A549 (cell line): ENCODE measurements at regions not wholly inside any gene's neighbourhood (a gene's known extent, or its start where the extent isn't known, plus 50 kb on each side); places are given as distances from the start of the nearest gene placed in this dataset.
"Not testable (repeated sequence)": the region's sequence is repeated elsewhere in the genome, so short reads cannot be mapped to it uniquely, and the experiment has no call there.

Experiments
- ATAC-seq, 2 experiments: fragments of 200-7000 bp in 1 of 2; fragments of >200 bp in 1 of 2; cut with Nextera tagmentation in 1 of 2; cut with Tn5 transposase in 1 of 2; 3 replicates each; pipeline versions ENCODE4 v1.8.0 to v1.9.1; 2018 to 2020; ENCODE audit warnings: mild to moderate bottlenecking in 1 of 2, moderate library complexity in 1 of 2
- CTCF ChIA-PET: fragments of 300-600 bp; sonication (Branson Sonifier 250); formaldehyde crosslinking; extraction: SDS; loops from one replicate; lab custom pipeline; 2021; ENCODE audit warnings: antibody characterized with exemption, inconsistent platforms; lab: Yijun Ruan, JAX
- POLR2A ChIA-PET: fragments of 350-600 bp; formaldehyde crosslinking; extraction: SDS; loops from one replicate; lab custom pipeline; 2021; ENCODE audit warnings: antibody characterized with exemption, inconsistent platforms; lab: Yijun Ruan, JAX
- DNase-seq, 2 experiments: peaks; one replicate each; pipeline versions ENCODE4 v3.0.0 to v3.0.0-alpha.2; 2011 to 2016; ENCODE audit warnings: low read depth in 1 of 2, low spot score in 1 of 2
- FAIRE-seq: peaks from 2 replicates; lab custom pipeline; 2011; peaks lifted over from hg19 to GRCh38; lab: Jason Lieb, UNC
- H3K27ac ChIP-seq, 2 experiments: fragments of >200 bp; sonication (Bioruptor Twin); formaldehyde crosslinking; 3 replicates each; pipeline ENCODE4 v1.5.1; 2016 to 2017
- H3K4me1 ChIP-seq: fragments of >200 bp; sonication (Bioruptor Twin); formaldehyde crosslinking; 3 replicates; pipeline ENCODE4 v1.6.1; 2016
- H3K4me2 ChIP-seq: fragments of >200 bp; sonication (Bioruptor Twin); formaldehyde crosslinking; 3 replicates; pipeline ENCODE4 v1.6.1; 2016
- H3K4me3 ChIP-seq: fragments of >200 bp; sonication (Bioruptor Twin); formaldehyde crosslinking; 3 replicates; pipeline ENCODE4 v1.5.1; 2016
- H3K9me3 ChIP-seq: fragments of >200 bp; sonication (Bioruptor Twin); formaldehyde crosslinking; 3 replicates; pipeline ENCODE4 v1.6.1; 2016
- CBX2 ChIP-seq: fragments of 200-600 bp; sonication (generic); IDR thresholded peaks from 2 replicates; pipeline ENCODE4 v1.6.1; 2016; ENCODE audit warnings: low read depth, mild to moderate bottlenecking, borderline replicate concordance
- CHD2 ChIP-seq: fragments of 150-350 bp; IDR thresholded peaks from 2 replicates; pipeline ENCODE4 v1.6.1; 2014; ENCODE audit warnings: low read length; ENCODE audit not compliant: partially characterized antibody
- CTCF ChIP-seq: fragments of >200 bp; sonication (Bioruptor Twin); formaldehyde crosslinking; IDR thresholded peaks from 3 replicates; pipeline ENCODE4 v1.5.1; 2016
- ESRRA ChIP-seq: fragments of 150-350 bp; IDR thresholded peaks from 2 replicates; pipeline ENCODE4 v1.6.1; 2014; ENCODE audit warnings: mild to moderate bottlenecking, low read length, borderline replicate concordance
- FOSB ChIP-seq: fragments of 250-450 bp; sonication (Bioruptor Pico); IDR thresholded peaks from 2 replicates; pipeline ENCODE4 v1.5.0; 2020; ENCODE audit warnings: mild to moderate bottlenecking, moderate library complexity
- FOSL2 ChIP-seq, 2 experiments: fragments of 450-650 bp in 1 of 2; fragments of >200 bp in 1 of 2; sonication (Bioruptor Twin) in 1 of 2; formaldehyde crosslinking; IDR thresholded peaks; 2 replicates each; pipeline versions ENCODE4 v1.5.0 to v1.6.1; 2016 to 2020; ENCODE audit warnings: mild to moderate bottlenecking in 1 of 2, moderate library complexity in 1 of 2
- GATA3 ChIP-seq: IDR thresholded peaks from 2 replicates; pipeline ENCODE4 v1.6.1; 2012; ENCODE audit warnings: borderline replicate concordance
- HOXB5 ChIP-seq: fragments of 250-450 bp; sonication (Bioruptor Pico); IDR thresholded peaks from 2 replicates; pipeline ENCODE4 v1.5.0; 2020; ENCODE audit warnings: mild to moderate bottlenecking, moderate library complexity
- KDM5A ChIP-seq: fragments of 200-600 bp; sonication (generic); IDR thresholded peaks from 2 replicates; pipeline ENCODE4 v1.6.1; 2016; ENCODE audit warnings: antibody characterized with exemption, mild to moderate bottlenecking
- MAFK ChIP-seq: fragments of 450-650 bp; IDR thresholded peaks from 2 replicates; pipeline ENCODE4 v1.6.1; 2014; ENCODE audit not compliant: partially characterized antibody
- MAX ChIP-seq: IDR thresholded peaks from 2 replicates; pipeline ENCODE4 v1.6.1; 2012
- MAZ ChIP-seq: fragments of 150-350 bp; IDR thresholded peaks from 2 replicates; pipeline ENCODE4 v1.6.1; 2014; ENCODE audit warnings: antibody characterized with exemption, low read depth, low read length, borderline replicate concordance
- NPAS2 ChIP-seq: fragments of 250-450 bp; sonication (Bioruptor Pico); IDR thresholded peaks from 2 replicates; pipeline ENCODE4 v1.8.0; 2022; ENCODE audit warnings: mild to moderate bottlenecking, moderate library complexity, borderline replicate concordance
- POLR2A ChIP-seq: IDR thresholded peaks from 2 replicates; pipeline ENCODE4 v1.6.1; 2012; ENCODE audit warnings: mild to moderate bottlenecking, low read length
- POLR2AphosphoS2 ChIP-seq: conservative IDR thresholded peaks from 2 replicates; pipeline ENCODE4 v1.6.1; 2012; ENCODE audit warnings: low read length, improper control_type of control experiment, inconsistent platforms
- RAD21 ChIP-seq, 2 experiments: fragments of >200 bp in 1 of 2; sonication (Bioruptor Twin) in 1 of 2; formaldehyde crosslinking in 1 of 2; IDR thresholded peaks in 1 of 2; conservative IDR thresholded peaks in 1 of 2; 2 replicates in 1 of 2; 3 replicates in 1 of 2; pipeline ENCODE4 v1.6.1; 2012 to 2018; ENCODE audit warnings: inconsistent platforms in 1 of 2
- RARB ChIP-seq: fragments of 250-450 bp; sonication (Bioruptor Pico); IDR thresholded peaks from 2 replicates; pipeline ENCODE4 v1.8.0; 2021; ENCODE audit warnings: mild to moderate bottlenecking, moderate library complexity
- REST ChIP-seq: fragments of 200-600 bp; sonication (generic); IDR thresholded peaks from 2 replicates; pipeline ENCODE4 v1.6.1; 2016; ENCODE audit warnings: antibody characterized with exemption, mild to moderate bottlenecking, moderate library complexity
- SREBF2 ChIP-seq: fragments of 450-650 bp; IDR thresholded peaks from 2 replicates; pipeline ENCODE4 v1.6.1; 2014; ENCODE audit warnings: mild to moderate bottlenecking, moderate library complexity
- TFCP2L1 ChIP-seq: fragments of 250-450 bp; sonication (Bioruptor Pico); IDR thresholded peaks from 2 replicates; pipeline ENCODE4 v1.5.0; 2021; ENCODE audit warnings: mild to moderate bottlenecking
- TP53 ChIP-seq: fragments of 250-450 bp; sonication (Bioruptor Pico); IDR thresholded peaks from 2 replicates; pipeline ENCODE4 v1.5.0; 2021; ENCODE audit warnings: mild to moderate bottlenecking, moderate library complexity
- USF2 ChIP-seq: fragments of 450-650 bp; IDR thresholded peaks from 2 replicates; pipeline ENCODE4 v1.6.1; 2014; ENCODE audit warnings: antibody characterized with exemption
- ZNF302 ChIP-seq: fragments of 250-450 bp; sonication (Bioruptor Pico); IDR thresholded peaks from 2 replicates; pipeline ENCODE4 v1.9.0; 2021; ENCODE audit warnings: inconsistent platforms, mild to moderate bottlenecking, moderate library complexity
- WGBS: methylation state at CpG from one replicate; pipeline ENCODE4 v1.1.6; 2017; ENCODE audit errors: missing lambda C conversion rate; 5-methylcytosine and 5-hydroxymethylcytosine counted together
- TF ChIP-seq, protein P1 (sequence below): fragments of 150-350 bp; IDR thresholded peaks from 2 replicates; pipeline ENCODE4 v1.6.1; 2014; ENCODE audit warnings: low read depth, mild to moderate bottlenecking, low read length

DNA sequence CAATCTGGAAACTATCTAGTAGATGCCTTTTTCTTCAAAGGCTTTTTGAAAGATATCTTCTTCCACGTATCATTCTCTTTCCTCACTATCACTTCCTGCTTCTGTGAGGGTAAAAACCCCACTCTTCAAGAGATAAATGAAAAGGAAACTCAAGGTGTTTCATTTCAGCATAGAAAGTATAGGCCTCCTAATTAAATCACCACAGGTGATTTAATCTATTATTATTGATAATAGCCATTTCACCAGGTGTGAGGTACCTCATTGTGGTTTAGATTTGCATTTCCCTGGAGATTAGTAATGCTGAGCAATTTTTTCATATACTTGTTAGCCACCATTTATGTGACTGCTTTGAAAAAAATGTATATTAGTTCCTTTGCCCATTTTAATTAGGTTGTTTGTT is 92.0 kb upstream of the EMCN start:
- TF ChIP-seq CHD2 (no peak), HOXB5 (CRISPR knock-in tag) (no peak), MAFK (no peak), ESRRA (no peak), SREBF2 (no peak)
- 82% methylated on average over 1 of the region's 1 CpG for WGBS
- ChIA-PET POLR2A (no interaction called here), CTCF (no interaction called here)
- Histone ChIP-seq H3K27ac (no peak overlapping the region), H3K4me2 (no peak overlapping the region), H3K4me3 (no peak overlapping the region), H3K4me1 (no peaks in the 10 kb centered on the region), H3K9me3 (no peaks in the 10 kb centered on the region)
- FAIRE-seq (no peak), ATAC-seq (no peak), DNase-seq (no peak)

- H3K27ac ChIP-seq, H3K4me1 ChIP-seq, CTCF ChIA-PET, DNase-seq, H3K4me3 ChIP-seq, H3K4me2 ChIP-seq, POLR2A ChIA-PET, ATAC-seq, FAIRE-seq, H3K9me3 ChIP-seq: not testable (repeated sequence)
- no CpG with 5 or more reads among the region's 19 CpGs for WGBS
Measured at GRCh38 chr4:100608651-100609050, 90.8 kb upstream of the EMCN start.

DNA sequence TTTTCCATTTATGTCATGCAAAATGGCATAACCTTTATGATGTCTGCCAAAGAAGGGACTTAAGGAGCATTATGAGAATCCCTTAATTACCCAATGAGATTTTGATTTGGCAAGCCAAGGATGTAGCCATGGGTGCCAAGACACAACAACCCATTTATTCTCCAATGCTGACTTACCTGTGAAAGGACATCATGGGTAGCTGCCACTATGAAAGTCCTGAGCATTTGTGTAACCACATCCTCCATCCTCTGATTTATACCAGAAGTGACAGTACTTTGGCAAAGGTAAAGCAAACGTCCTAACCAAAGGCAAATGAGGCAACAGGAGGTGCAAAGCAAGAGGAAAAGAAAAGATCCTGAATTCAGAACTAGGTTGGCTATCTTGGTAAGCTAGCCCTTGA is 87.3 kb upstream of the EMCN start:
- ChIA-PET CTCF (no interaction called here), POLR2A (no interaction called here)
- FAIRE-seq (no peak), DNase-seq (no peak), ATAC-seq (no peak)
- no peak overlapping the region for H3K4me2 ChIP-seq
- WGBS, result 0% methylated on average over 1 of the region's 1 CpG
- no peak overlapping the region for H3K27ac ChIP-seq
- no peaks in the 10 kb centered on the region for H3K9me3 ChIP-seq
- no peak overlapping the region for H3K4me3 ChIP-seq
- TF ChIP-seq CHD2, result no peak
- no peak for TF ChIP-seq NPAS2 (CRISPR knock-in tag)
- no peak for TF ChIP-seq TP53
- TF ChIP-seq USF2, result no peak
- no peak for TF ChIP-seq RARB (CRISPR knock-in tag)
- TF ChIP-seq TFCP2L1 (CRISPR knock-in tag), result no peak
- H3K4me1 ChIP-seq, result no peaks in the 10 kb centered on the region

- H3K9me3 ChIP-seq, result no peaks in the 10 kb centered on the region
- H3K27ac ChIP-seq, result no peak overlapping the region
- no peaks in the 10 kb centered on the region for H3K4me1 ChIP-seq
- DNase-seq (no peak), FAIRE-seq (no peak), ATAC-seq (no peak)
- no peak overlapping the region for H3K4me3 ChIP-seq
- ChIA-PET CTCF (no interaction called here), POLR2A (no interaction called here)
- WGBS, result 13% methylated on average over 2 of the region's 2 CpGs
- no peak overlapping the region for H3K4me2 ChIP-seq
- no peak for TF ChIP-seq RAD21 (conservative IDR thresholded peaks at IDR 0.05 in 1 of 2, IDR thresholded peaks at IDR 0.05 in 1 of 2)
- TF ChIP-seq HOXB5 (CRISPR knock-in tag), result no peak
- TF ChIP-seq KDM5A, result no peak
- no peak for TF ChIP-seq MAZ
- TF ChIP-seq, protein P1, sequence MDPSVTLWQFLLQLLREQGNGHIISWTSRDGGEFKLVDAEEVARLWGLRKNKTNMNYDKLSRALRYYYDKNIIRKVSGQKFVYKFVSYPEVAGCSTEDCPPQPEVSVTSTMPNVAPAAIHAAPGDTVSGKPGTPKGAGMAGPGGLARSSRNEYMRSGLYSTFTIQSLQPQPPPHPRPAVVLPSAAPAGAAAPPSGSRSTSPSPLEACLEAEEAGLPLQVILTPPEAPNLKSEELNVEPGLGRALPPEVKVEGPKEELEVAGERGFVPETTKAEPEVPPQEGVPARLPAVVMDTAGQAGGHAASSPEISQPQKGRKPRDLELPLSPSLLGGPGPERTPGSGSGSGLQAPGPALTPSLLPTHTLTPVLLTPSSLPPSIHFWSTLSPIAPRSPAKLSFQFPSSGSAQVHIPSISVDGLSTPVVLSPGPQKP, result no peak
- TF ChIP-seq ZNF302 (CRISPR knock-in tag), result no peak
- TF ChIP-seq FOSL2 (IDR thresholded peaks at IDR 0.05), result no peak
- TF ChIP-seq FOSL2 (CRISPR knock-in tag; IDR thresholded peaks at IDR 0.05), result no peak
- no peak for TF ChIP-seq POLR2A
- no peak for TF ChIP-seq REST
- no peak for TF ChIP-seq CHD2
- no peak for TF ChIP-seq CTCF
- TF ChIP-seq POLR2AphosphoS2, result no peak
- TF ChIP-seq FOSB (CRISPR knock-in tag), result no peak
- TF ChIP-seq GATA3, result no peak
- no peak for TF ChIP-seq CBX2
- TF ChIP-seq MAX, result no peak
Measured at GRCh38 chr4:100593935-100594334, 76.1 kb upstream of the EMCN start.
